ENCODE measurements at regions not wholly inside any gene's neighbourhood (a gene's known extent, or its start where the extent isn't known, plus 50 kb on each side); places are given as distances from the start of the nearest gene placed in this dataset.
"Not testable (repeated sequence)": the region's sequence is repeated elsewhere in the genome, so short reads cannot be mapped to it uniquely, and the experiment has no call there.

GRCh38 chr5:96324708-96325107 is 108.3 kb downstream of the PCSK1 start:
- intact Hi-C loops (cut with DNase I; ENCODE audit: low total_unique reads), result no loop called here
- Histone ChIP-seq H3K27ac (no peak overlapping the region), H3K36me3 (no peaks in the 10 kb centered on the region), H3K4me1 (no peaks in the 10 kb centered on the region), H3K27me3 (no peaks in the 10 kb centered on the region), H3K4me3 (no peak overlapping the region), H3K9me3 (no peaks in the 10 kb centered on the region)
- 58 to 80% (median 72%) methylated on average over 2 of the region's 2 CpGs for WGBS, 5 donors
- TF ChIP-seq POLR2AphosphoS5 (IDR thresholded peaks at IDR 0.05), result no peak
- TF ChIP-seq EP300 (IDR thresholded peaks at IDR 0.05), result no peak
- no peak for TF ChIP-seq CTCF (IDR thresholded peaks at IDR 0.05)
- TF ChIP-seq POLR2A (IDR thresholded peaks at IDR 0.05), result no peak
- DNase-seq, result no peak

GRCh38 chr5:96322865-96323264 is 110.2 kb downstream of the PCSK1 start:
- TF ChIP-seq CTCF (IDR thresholded peaks at IDR 0.05) (no peak), EP300 (IDR thresholded peaks at IDR 0.05) (no peak), POLR2A (IDR thresholded peaks at IDR 0.05) (no peak), POLR2AphosphoS5 (IDR thresholded peaks at IDR 0.05) (no peak)
- H3K4me1 ChIP-seq, result no peaks in the 10 kb centered on the region
- H3K4me3 ChIP-seq, result no peak overlapping the region
- H3K36me3 ChIP-seq, result no peaks in the 10 kb centered on the region
- H3K9me3 ChIP-seq, result no peaks in the 10 kb centered on the region
- H3K27ac ChIP-seq, result no peak overlapping the region
- 70 to 74% (median 73%) methylated on average over 2 of the region's 2 CpGs for WGBS, 5 donors
- H3K27me3 ChIP-seq, result no peaks in the 10 kb centered on the region
- no peak for DNase-seq
- intact Hi-C loops (cut with DNase I; ENCODE audit: low total_unique reads), result no loop called here

GRCh38 chr5:96322217-96322616 is 110.8 kb downstream of the PCSK1 start:
- H3K27me3 ChIP-seq, result no peaks in the 10 kb centered on the region
- no peaks in the 10 kb centered on the region for H3K4me1 ChIP-seq
- no peak overlapping the region for H3K27ac ChIP-seq
- intact Hi-C loops (cut with DNase I; ENCODE audit: low total_unique reads), result no loop called here
- TF ChIP-seq POLR2AphosphoS5 (IDR thresholded peaks at IDR 0.05) (no peak), EP300 (IDR thresholded peaks at IDR 0.05) (no peak), CTCF (IDR thresholded peaks at IDR 0.05) (no peak)
- H3K36me3 ChIP-seq, result no peaks in the 10 kb centered on the region
- DNase-seq, result no peak
- WGBS, 5 donors, result 58 to 78% (median 76%) methylated on average over 3 of the region's 3 CpGs
- no peaks in the 10 kb centered on the region for H3K9me3 ChIP-seq
- H3K4me3 ChIP-seq, result no peak overlapping the region

GRCh38 chr5:96321345-96321744 is 111.7 kb downstream of the PCSK1 start:
- Histone ChIP-seq H3K27me3 (no peaks in the 10 kb centered on the region), H3K9me3 (no peaks in the 10 kb centered on the region), H3K27ac (no peak overlapping the region), H3K4me3 (no peak overlapping the region), H3K36me3 (no peaks in the 10 kb centered on the region), H3K4me1 (no peaks in the 10 kb centered on the region)
- intact Hi-C loops (cut with DNase I; ENCODE audit: low total_unique reads), result no loop called here
- TF ChIP-seq POLR2AphosphoS5 (IDR thresholded peaks at IDR 0.05) (no peak), POLR2A (IDR thresholded peaks at IDR 0.05) (no peak), EP300 (IDR thresholded peaks at IDR 0.05) (no peak), CTCF (IDR thresholded peaks at IDR 0.05) (no peak)
- no peak for DNase-seq

GRCh38 chr5:96320797-96321196 is 112.3 kb downstream of the PCSK1 start:
- Histone ChIP-seq H3K4me1 (no peaks in the 10 kb centered on the region), H3K27me3 (no peaks in the 10 kb centered on the region), H3K9me3 (no peaks in the 10 kb centered on the region), H3K4me3 (no peak overlapping the region), H3K36me3 (no peaks in the 10 kb centered on the region), H3K27ac (no peak overlapping the region)
- WGBS, 5 donors, result 95 to 98% (median 95%) methylated on average over 3 of the region's 3 CpGs
- no peak for DNase-seq
- TF ChIP-seq POLR2AphosphoS5 (IDR thresholded peaks at IDR 0.05) (no peak), POLR2A (IDR thresholded peaks at IDR 0.05) (no peak), CTCF (IDR thresholded peaks at IDR 0.05) (no peak), EP300 (IDR thresholded peaks at IDR 0.05) (no peak)
- intact Hi-C loops (cut with DNase I; ENCODE audit: low total_unique reads), result no loop called here

- H3K4me1 ChIP-seq; intact Hi-C loops (cut with DNase I; ENCODE audit: low total_unique reads); DNase-seq; H3K36me3 ChIP-seq; H3K27me3 ChIP-seq; H3K4me3 ChIP-seq; H3K27ac ChIP-seq; H3K9me3 ChIP-seq: not testable (repeated sequence)
- 83 to 94% (median 87%) methylated on average over 11 of the region's 11 CpGs for WGBS, 5 donors
Observed at GRCh38 chr5:96319981-96320739, 112.9 kb downstream of the PCSK1 start.

Data from stomach (tissue), 8 donors.